ENCODE measurements at regions not wholly inside any gene's neighbourhood (a gene's known extent, or its start where the extent isn't known, plus 50 kb on each side); places are given as distances from the start of the nearest gene placed in this dataset.

DNA sequence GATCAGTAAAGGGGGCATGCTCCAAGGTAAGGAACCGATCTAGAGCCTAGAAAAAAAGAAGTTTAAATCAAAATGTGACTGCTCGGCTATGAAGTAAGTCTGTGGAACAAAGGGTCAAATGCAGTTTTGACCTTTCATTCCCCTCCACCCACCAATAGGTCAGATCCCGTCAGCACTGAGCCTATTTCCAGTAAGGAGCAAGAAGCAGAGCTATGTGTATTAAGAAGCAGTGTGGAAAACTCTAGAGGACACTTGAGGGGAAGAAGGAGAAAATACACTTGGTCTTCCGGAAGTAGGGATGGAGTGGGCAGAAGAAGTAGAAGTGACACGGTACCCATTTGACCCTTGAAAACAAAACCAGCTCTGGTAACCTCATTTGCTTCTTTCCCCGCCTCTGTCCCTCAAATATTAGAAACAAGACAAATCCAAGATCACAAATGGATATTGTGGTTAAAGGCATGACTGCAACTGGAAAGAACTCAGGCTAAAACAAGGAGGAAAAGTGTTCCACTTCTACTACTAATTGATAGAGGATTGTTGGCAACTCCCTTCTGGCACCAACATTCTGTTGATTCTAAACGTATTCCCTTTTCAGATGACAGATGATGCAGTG lies 888.3 kb upstream of the NR2F2 start:
- H3K4me3 Mint-ChIP-seq, result no peak overlapping the region
- TF ChIP-seq JUNB (IDR thresholded peaks at IDR 0.05; ENCODE audit: unreplicated experiment) (no peak), STAT1 (IDR thresholded peaks at IDR 0.05; ENCODE audit: unreplicated experiment) (no peak), CREB1 (CRISPR knock-in tag; IDR thresholded peaks at IDR 0.05; ENCODE audit: low read depth) (no peak), POLR2AphosphoS5 (IDR thresholded peaks at IDR 0.05; ENCODE audit: low read depth) (no peak), NANOG (IDR thresholded peaks at IDR 0.05; ENCODE audit: borderline replicate concordance) (no peak), EZH2phosphoT487 (IDR thresholded peaks at IDR 0.05; ENCODE audit: unreplicated experiment) (no peak), ZNF331 (CRISPR knock-in tag; IDR thresholded peaks at IDR 0.05; ENCODE audit: low read depth) (no peak), ZNF114 (CRISPR knock-in tag; IDR thresholded peaks at IDR 0.05) (no peak), EZH2 (IDR thresholded peaks at IDR 0.05; ENCODE audit: low read depth, unreplicated experiment) (no peak)
- TF ChIP-seq, protein P1, sequence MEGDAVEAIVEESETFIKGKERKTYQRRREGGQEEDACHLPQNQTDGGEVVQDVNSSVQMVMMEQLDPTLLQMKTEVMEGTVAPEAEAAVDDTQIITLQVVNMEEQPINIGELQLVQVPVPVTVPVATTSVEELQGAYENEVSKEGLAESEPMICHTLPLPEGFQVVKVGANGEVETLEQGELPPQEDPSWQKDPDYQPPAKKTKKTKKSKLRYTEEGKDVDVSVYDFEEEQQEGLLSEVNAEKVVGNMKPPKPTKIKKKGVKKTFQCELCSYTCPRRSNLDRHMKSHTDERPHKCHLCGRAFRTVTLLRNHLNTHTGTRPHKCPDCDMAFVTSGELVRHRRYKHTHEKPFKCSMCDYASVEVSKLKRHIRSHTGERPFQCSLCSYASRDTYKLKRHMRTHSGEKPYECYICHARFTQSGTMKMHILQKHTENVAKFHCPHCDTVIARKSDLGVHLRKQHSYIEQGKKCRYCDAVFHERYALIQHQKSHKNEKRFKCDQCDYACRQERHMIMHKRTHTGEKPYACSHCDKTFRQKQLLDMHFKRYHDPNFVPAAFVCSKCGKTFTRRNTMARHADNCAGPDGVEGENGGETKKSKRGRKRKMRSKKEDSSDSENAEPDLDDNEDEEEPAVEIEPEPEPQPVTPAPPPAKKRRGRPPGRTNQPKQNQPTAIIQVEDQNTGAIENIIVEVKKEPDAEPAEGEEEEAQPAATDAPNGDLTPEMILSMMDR (conservative IDR thresholded peaks at IDR 0.05; ENCODE audit: low read depth in 2 of 2), result no peak
- TF ChIP-seq, protein P2, sequence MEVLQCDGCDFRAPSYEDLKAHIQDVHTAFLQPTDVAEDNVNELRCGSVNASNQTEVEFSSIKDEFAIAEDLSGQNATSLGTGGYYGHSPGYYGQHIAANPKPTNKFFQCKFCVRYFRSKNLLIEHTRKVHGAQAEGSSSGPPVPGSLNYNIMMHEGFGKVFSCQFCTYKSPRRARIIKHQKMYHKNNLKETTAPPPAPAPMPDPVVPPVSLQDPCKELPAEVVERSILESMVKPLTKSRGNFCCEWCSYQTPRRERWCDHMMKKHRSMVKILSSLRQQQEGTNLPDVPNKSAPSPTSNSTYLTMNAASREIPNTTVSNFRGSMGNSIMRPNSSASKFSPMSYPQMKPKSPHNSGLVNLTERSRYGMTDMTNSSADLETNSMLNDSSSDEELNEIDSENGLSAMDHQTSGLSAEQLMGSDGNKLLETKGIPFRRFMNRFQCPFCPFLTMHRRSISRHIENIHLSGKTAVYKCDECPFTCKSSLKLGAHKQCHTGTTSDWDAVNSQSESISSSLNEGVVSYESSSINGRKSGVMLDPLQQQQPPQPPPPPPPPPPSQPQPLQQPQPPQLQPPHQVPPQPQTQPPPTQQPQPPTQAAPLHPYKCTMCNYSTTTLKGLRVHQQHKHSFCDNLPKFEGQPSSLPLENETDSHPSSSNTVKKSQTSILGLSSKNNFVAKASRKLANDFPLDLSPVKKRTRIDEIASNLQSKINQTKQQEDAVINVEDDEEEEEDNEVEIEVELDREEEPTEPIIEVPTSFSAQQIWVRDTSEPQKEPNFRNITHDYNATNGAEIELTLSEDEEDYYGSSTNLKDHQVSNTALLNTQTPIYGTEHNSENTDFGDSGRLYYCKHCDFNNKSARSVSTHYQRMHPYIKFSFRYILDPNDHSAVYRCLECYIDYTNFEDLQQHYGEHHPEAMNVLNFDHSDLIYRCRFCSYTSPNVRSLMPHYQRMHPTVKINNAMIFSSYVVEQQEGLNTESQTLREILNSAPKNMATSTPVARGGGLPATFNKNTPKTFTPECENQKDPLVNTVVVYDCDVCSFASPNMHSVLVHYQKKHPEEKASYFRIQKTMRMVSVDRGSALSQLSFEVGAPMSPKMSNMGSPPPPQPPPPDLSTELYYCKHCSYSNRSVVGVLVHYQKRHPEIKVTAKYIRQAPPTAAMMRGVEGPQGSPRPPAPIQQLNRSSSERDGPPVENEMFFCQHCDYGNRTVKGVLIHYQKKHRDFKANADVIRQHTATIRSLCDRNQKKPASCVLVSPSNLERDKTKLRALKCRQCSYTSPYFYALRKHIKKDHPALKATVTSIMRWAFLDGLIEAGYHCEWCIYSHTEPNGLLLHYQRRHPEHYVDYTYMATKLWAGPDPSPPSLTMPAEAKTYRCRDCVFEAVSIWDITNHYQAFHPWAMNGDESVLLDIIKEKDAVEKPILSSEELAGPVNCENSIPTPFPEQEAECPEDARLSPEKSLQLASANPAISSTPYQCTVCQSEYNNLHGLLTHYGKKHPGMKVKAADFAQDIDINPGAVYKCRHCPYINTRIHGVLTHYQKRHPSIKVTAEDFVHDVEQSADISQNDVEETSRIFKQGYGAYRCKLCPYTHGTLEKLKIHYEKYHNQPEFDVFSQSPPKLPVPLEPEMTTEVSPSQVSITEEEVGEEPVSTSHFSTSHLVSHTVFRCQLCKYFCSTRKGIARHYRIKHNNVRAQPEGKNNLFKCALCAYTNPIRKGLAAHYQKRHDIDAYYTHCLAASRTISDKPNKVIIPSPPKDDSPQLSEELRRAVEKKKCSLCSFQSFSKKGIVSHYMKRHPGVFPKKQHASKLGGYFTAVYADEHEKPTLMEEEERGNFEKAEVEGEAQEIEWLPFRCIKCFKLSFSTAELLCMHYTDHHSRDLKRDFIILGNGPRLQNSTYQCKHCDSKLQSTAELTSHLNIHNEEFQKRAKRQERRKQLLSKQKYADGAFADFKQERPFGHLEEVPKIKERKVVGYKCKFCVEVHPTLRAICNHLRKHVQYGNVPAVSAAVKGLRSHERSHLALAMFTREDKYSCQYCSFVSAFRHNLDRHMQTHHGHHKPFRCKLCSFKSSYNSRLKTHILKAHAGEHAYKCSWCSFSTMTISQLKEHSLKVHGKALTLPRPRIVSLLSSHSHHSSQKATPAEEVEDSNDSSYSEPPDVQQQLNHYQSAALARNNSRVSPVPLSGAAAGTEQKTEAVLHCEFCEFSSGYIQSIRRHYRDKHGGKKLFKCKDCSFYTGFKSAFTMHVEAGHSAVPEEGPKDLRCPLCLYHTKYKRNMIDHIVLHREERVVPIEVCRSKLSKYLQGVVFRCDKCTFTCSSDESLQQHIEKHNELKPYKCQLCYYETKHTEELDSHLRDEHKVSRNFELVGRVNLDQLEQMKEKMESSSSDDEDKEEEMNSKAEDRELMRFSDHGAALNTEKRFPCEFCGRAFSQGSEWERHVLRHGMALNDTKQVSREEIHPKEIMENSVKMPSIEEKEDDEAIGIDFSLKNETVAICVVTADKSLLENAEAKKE (CRISPR knock-in tag; IDR thresholded peaks at IDR 0.05), result no peak
- TF ChIP-seq, protein P3, sequence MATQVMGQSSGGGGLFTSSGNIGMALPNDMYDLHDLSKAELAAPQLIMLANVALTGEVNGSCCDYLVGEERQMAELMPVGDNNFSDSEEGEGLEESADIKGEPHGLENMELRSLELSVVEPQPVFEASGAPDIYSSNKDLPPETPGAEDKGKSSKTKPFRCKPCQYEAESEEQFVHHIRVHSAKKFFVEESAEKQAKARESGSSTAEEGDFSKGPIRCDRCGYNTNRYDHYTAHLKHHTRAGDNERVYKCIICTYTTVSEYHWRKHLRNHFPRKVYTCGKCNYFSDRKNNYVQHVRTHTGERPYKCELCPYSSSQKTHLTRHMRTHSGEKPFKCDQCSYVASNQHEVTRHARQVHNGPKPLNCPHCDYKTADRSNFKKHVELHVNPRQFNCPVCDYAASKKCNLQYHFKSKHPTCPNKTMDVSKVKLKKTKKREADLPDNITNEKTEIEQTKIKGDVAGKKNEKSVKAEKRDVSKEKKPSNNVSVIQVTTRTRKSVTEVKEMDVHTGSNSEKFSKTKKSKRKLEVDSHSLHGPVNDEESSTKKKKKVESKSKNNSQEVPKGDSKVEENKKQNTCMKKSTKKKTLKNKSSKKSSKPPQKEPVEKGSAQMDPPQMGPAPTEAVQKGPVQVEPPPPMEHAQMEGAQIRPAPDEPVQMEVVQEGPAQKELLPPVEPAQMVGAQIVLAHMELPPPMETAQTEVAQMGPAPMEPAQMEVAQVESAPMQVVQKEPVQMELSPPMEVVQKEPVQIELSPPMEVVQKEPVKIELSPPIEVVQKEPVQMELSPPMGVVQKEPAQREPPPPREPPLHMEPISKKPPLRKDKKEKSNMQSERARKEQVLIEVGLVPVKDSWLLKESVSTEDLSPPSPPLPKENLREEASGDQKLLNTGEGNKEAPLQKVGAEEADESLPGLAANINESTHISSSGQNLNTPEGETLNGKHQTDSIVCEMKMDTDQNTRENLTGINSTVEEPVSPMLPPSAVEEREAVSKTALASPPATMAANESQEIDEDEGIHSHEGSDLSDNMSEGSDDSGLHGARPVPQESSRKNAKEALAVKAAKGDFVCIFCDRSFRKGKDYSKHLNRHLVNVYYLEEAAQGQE (IDR thresholded peaks at IDR 0.05; ENCODE audit: unreplicated experiment), result no peak
- TF ChIP-seq, protein P4, sequence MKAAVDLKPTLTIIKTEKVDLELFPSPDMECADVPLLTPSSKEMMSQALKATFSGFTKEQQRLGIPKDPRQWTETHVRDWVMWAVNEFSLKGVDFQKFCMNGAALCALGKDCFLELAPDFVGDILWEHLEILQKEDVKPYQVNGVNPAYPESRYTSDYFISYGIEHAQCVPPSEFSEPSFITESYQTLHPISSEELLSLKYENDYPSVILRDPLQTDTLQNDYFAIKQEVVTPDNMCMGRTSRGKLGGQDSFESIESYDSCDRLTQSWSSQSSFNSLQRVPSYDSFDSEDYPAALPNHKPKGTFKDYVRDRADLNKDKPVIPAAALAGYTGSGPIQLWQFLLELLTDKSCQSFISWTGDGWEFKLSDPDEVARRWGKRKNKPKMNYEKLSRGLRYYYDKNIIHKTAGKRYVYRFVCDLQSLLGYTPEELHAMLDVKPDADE (IDR thresholded peaks at IDR 0.05), result no peak
- Histone ChIP-seq H3K4me3 (no peak overlapping the region), H3K27ac (ENCODE audit: low read depth) (no peak overlapping the region), H3K4me2 (no peak overlapping the region), H3K27me3 (ENCODE audit: insufficient read depth) (no peaks in the 10 kb centered on the region), H3K9me2 (ENCODE audit: insufficient read depth) (peaks cover 13% of the 10 kb centered on the region; the same call in 1 of the 2 replicates), H4K20me1 (replicated peaks; ENCODE audit: insufficient read depth) (no peaks in the 10 kb centered on the region), H3K4me1 (ENCODE audit: insufficient read depth) (no peaks in the 10 kb centered on the region), H3K36me3 (ENCODE audit: insufficient read depth) (no peaks in the 10 kb centered on the region), H2AFZ (no peak overlapping the region), H3F3A (replicated peaks; ENCODE audit: low read depth) (no peaks in the 10 kb centered on the region), H3K79me2 (replicated peaks; ENCODE audit: insufficient read depth) (no peaks in the 10 kb centered on the region)
- no peak overlapping the region for H3K27ac Mint-ChIP-seq
- DNase-seq (ENCODE audit: low spot score) (no peak), ATAC-seq (no peak)
- no peaks in the 10 kb centered on the region for H3K36me3 Mint-ChIP-seq (ENCODE audit: low read depth)
- no peaks in the 10 kb centered on the region for H3K4me1 Mint-ChIP-seq
- no peaks in the 10 kb centered on the region for H3K27me3 Mint-ChIP-seq (ENCODE audit: insufficient read depth, low read depth, poor library complexity)
- no peaks in the 10 kb centered on the region for H3K9me3 Mint-ChIP-seq
